HFFc6 (cell line): ENCODE measurements at regions not wholly inside any gene's neighbourhood (a gene's known extent, or its start where the extent isn't known, plus 50 kb on each side); places are given as distances from the start of the nearest gene placed in this dataset.
A peak's percentile ranks its signal among the peaks of the same experiment; 100 is the strongest.

Experiments used
- DNase-seq: peaks from one replicate; pipeline ENCODE4 v3.0.0-alpha.2; 2018
- H3K27ac Mint-ChIP-seq: 2 replicates; pipeline ENCODE4 v1.8.0; 2020; ENCODE audit warnings: mild to moderate bottlenecking, mixed read lengths
- H3K27me3 Mint-ChIP-seq: 2 replicates; pipeline ENCODE4 v1.8.0; 2021; ENCODE audit warnings: mild to moderate bottlenecking, moderate library complexity, mixed read lengths; ENCODE audit not compliant: insufficient read depth
- H3K36me3 Mint-ChIP-seq: 2 replicates; pipeline ENCODE4 v1.8.0; 2021; ENCODE audit warnings: low read depth, mixed read lengths
- H3K4me1 Mint-ChIP-seq: 2 replicates; pipeline ENCODE4 v1.8.0; 2020; ENCODE audit warnings: low read depth, mixed read lengths
- H3K4me3 Mint-ChIP-seq: 2 replicates; pipeline ENCODE4 v1.8.0; 2020; ENCODE audit warnings: mild to moderate bottlenecking, moderate library complexity, mixed read lengths
- H3K9me3 Mint-ChIP-seq: 2 replicates; pipeline ENCODE4 v1.8.0; 2020; ENCODE audit warnings: mild to moderate bottlenecking, mixed read lengths
- CTCF ChIP-seq: fragments of 200-600 bp; sonication (generic); IDR thresholded peaks from 2 replicates; pipeline ENCODE4 v1.5.0; 2021; ENCODE audit warnings: antibody characterized with exemption, mild to moderate bottlenecking

GRCh38 chr2:221342388-221342787, 229.7 kb downstream of the EPHA4 start:
- Mint-ChIP-seq H3K9me3 (no peaks in the 10 kb centered on the region), H3K4me1 (peaks cover 19% of the 10 kb centered on the region), H3K36me3 (no peaks in the 10 kb centered on the region), H3K4me3 (no peak overlapping the region), H3K27ac (no peak overlapping the region), H3K27me3 (peaks cover 2% of the 10 kb centered on the region)
- no peak for DNase-seq
- no peak for TF ChIP-seq CTCF

- H3K27ac Mint-ChIP-seq, result no peak overlapping the region
- no peaks in the 10 kb centered on the region for H3K9me3 Mint-ChIP-seq
- DNase-seq, result no peak
- peaks cover 30% of the 10 kb centered on the region for H3K4me1 Mint-ChIP-seq
- H3K36me3 Mint-ChIP-seq, result no peaks in the 10 kb centered on the region
- no peaks in the 10 kb centered on the region; the same call in 1 of the 2 replicates for H3K27me3 Mint-ChIP-seq
- H3K4me3 Mint-ChIP-seq, result no peak overlapping the region
- no peak for TF ChIP-seq CTCF
Measured at GRCh38 chr2:221343524-221343923, 228.6 kb downstream of the EPHA4 start.

- TF ChIP-seq CTCF, result no peak
- Mint-ChIP-seq H3K4me3 (no peak overlapping the region), H3K4me1 (peaks cover 48% of the 10 kb centered on the region), H3K36me3 (no peaks in the 10 kb centered on the region), H3K27ac (no peak overlapping the region), H3K27me3 (no peaks in the 10 kb centered on the region; the same call in 1 of the 2 replicates), H3K9me3 (no peaks in the 10 kb centered on the region)
- no peak for DNase-seq
Measured at GRCh38 chr2:221345516-221345915, 226.6 kb downstream of the EPHA4 start.

GRCh38 chr2:221346411-221346810, 225.7 kb downstream of the EPHA4 start:
- TF ChIP-seq CTCF, result no peak
- Mint-ChIP-seq H3K9me3 (no peaks in the 10 kb centered on the region), H3K27me3 (no peaks in the 10 kb centered on the region; the same call in 1 of the 2 replicates), H3K27ac (peak overlapping the region; percentile 12; the same call in 1 of the 2 replicates), H3K36me3 (no peaks in the 10 kb centered on the region), H3K4me1 (peaks cover 53% of the 10 kb centered on the region), H3K4me3 (peak overlapping the region; percentile 20)
- DNase-seq, result no peak

GRCh38 chr2:221347471-221347870, 224.6 kb downstream of the EPHA4 start:
- Mint-ChIP-seq H3K4me1 (peaks cover 53% of the 10 kb centered on the region), H3K36me3 (no peaks in the 10 kb centered on the region), H3K9me3 (no peaks in the 10 kb centered on the region), H3K27ac (peak overlapping the region; percentile 44), H3K27me3 (no peaks in the 10 kb centered on the region; the same call in 1 of the 2 replicates), H3K4me3 (no peak overlapping the region)
- TF ChIP-seq CTCF, result no peak
- peak; percentile 72 for DNase-seq

GRCh38 chr2:221350616-221351015, 221.5 kb downstream of the EPHA4 start:
- Mint-ChIP-seq H3K9me3 (no peaks in the 10 kb centered on the region), H3K36me3 (no peaks in the 10 kb centered on the region), H3K27me3 (no peaks in the 10 kb centered on the region; the same call in 1 of the 2 replicates), H3K27ac (no peak overlapping the region), H3K4me1 (peaks cover 52% of the 10 kb centered on the region), H3K4me3 (no peak overlapping the region)
- DNase-seq, result no peak
- no peak for TF ChIP-seq CTCF
